ENCODE measurements at regions not wholly inside any gene's neighbourhood (a gene's known extent, or its start where the extent isn't known, plus 50 kb on each side); places are given as distances from the start of the nearest gene placed in this dataset.

GRCh38 chr4:169906821-169907220 is 119.4 kb downstream of the MFAP3L start:
- ChIA-PET CTCF (no interaction called here), POLR2A (no interaction called here)
- no peak for DNase-seq (ENCODE audit: low read depth)
- no peaks in the 10 kb centered on the region for H3K36me3 ChIP-seq (ENCODE audit: control insufficient read depth, insufficient read depth, low read length)
- no peaks in the 10 kb centered on the region for H3K27me3 ChIP-seq (ENCODE audit: control insufficient read depth, insufficient read depth, low read length)
- no peak for TF ChIP-seq CTCF (IDR thresholded peaks at IDR 0.05; ENCODE audit: insufficient read depth, low read depth, low read length)
- H3K4me3 ChIP-seq (ENCODE audit: low read depth, low read length) = no peak overlapping the region

- no peak for TF ChIP-seq CTCF (IDR thresholded peaks at IDR 0.05; ENCODE audit: insufficient read depth, low read depth, low read length)
- POLR2A ChIA-PET = no interaction called here
- no peaks in the 10 kb centered on the region for H3K27me3 ChIP-seq (ENCODE audit: control insufficient read depth, insufficient read depth, low read length)
- CTCF ChIA-PET = no interaction called here
- no peak overlapping the region for H3K4me3 ChIP-seq (ENCODE audit: low read depth, low read length)
- no peak for DNase-seq (ENCODE audit: low read depth)
- no peaks in the 10 kb centered on the region for H3K36me3 ChIP-seq (ENCODE audit: control insufficient read depth, insufficient read depth, low read length)
These were observed 120.1 kb downstream of the MFAP3L start for GRCh38 chr4:169906104-169906503.

- no peaks in the 10 kb centered on the region for H3K36me3 ChIP-seq (ENCODE audit: control insufficient read depth, insufficient read depth, low read length)
- TF ChIP-seq CTCF (IDR thresholded peaks at IDR 0.05; ENCODE audit: insufficient read depth, low read depth, low read length) = no peak
- POLR2A ChIA-PET = no interaction called here
- no peak overlapping the region for H3K4me3 ChIP-seq (ENCODE audit: low read depth, low read length)
- CTCF ChIA-PET = no interaction called here
- H3K27me3 ChIP-seq (ENCODE audit: control insufficient read depth, insufficient read depth, low read length) = no peaks in the 10 kb centered on the region
- DNase-seq (ENCODE audit: low read depth) = no peak
These were observed 123.4 kb downstream of the MFAP3L start for GRCh38 chr4:169902658-169903345.

GRCh38 chr4:169900241-169900845 is 125.9 kb downstream of the MFAP3L start:
- Histone ChIP-seq H3K4me3 (ENCODE audit: low read depth, low read length) (no peak overlapping the region), H3K36me3 (ENCODE audit: control insufficient read depth, insufficient read depth, low read length) (no peaks in the 10 kb centered on the region), H3K27me3 (ENCODE audit: control insufficient read depth, insufficient read depth, low read length) (no peaks in the 10 kb centered on the region)
- DNase-seq (ENCODE audit: low read depth) = no peak
- CTCF ChIA-PET = no interaction called here
- no peak for TF ChIP-seq CTCF (IDR thresholded peaks at IDR 0.05; ENCODE audit: insufficient read depth, low read depth, low read length)
- POLR2A ChIA-PET = no interaction called here

- Histone ChIP-seq H3K27me3 (ENCODE audit: control insufficient read depth, insufficient read depth, low read length) (no peaks in the 10 kb centered on the region), H3K36me3 (ENCODE audit: control insufficient read depth, insufficient read depth, low read length) (no peaks in the 10 kb centered on the region), H3K4me3 (ENCODE audit: low read depth, low read length) (no peak overlapping the region)
- POLR2A ChIA-PET = no interaction called here
- DNase-seq (ENCODE audit: low read depth) = no peak
- TF ChIP-seq CTCF (IDR thresholded peaks at IDR 0.05; ENCODE audit: insufficient read depth, low read depth, low read length) = no peak
- CTCF ChIA-PET = interaction anchor here (0.8 kb wide), 1 partner anchor 86 kb away, joined by 5 read pairs; no protein-coding TSS in a partner anchor
These were observed 126.9 kb downstream of the MFAP3L start for GRCh38 chr4:169899295-169899694.
